Astrocyte of the spinal cord (primary cell): ENCODE measurements at regions not wholly inside any gene's neighbourhood (a gene's known extent, or its start where the extent isn't known, plus 50 kb on each side); places are given as distances from the start of the nearest gene placed in this dataset.
A peak's percentile ranks its signal among the peaks of the same experiment; 100 is the strongest.

Source experiments
- DNase-seq: peaks from one replicate; pipeline ENCODE4 v3.0.0; 2011; ENCODE audit warnings: low read depth, low spot score
- H3K4me3 ChIP-seq: 2 replicates; pipeline ENCODE4 v1.5.1; 2011; ENCODE audit warnings: low read depth, mild to moderate bottlenecking, low read length, moderate library complexity
- CTCF ChIP-seq: IDR thresholded peaks from 2 replicates; pipeline ENCODE4 v1.5.1; 2012; ENCODE audit warnings: low read depth, mild to moderate bottlenecking, low read length, inconsistent platforms
- in situ Hi-C: cut with HindIII; loops from 2 replicates; pipeline ENCODE4 v1.10.0; 2017; ENCODE audit warnings: low sequenced_read_pairs

GRCh38 chr3:180402471-180403073 lies 199.4 kb upstream of the TTC14 start:
- no peak for DNase-seq
- H3K4me3 ChIP-seq, result no peak overlapping the region
- TF ChIP-seq CTCF, result no peak
- in situ Hi-C loops, result no loop called here

GRCh38 chr3:180403156-180403555 lies 198.8 kb upstream of the TTC14 start:
- in situ Hi-C loops, result no loop called here
- H3K4me3 ChIP-seq, result no peak overlapping the region
- TF ChIP-seq CTCF, result no peak
- DNase-seq, result no peak

- peak; percentile 58 for DNase-seq
- TF ChIP-seq CTCF, result no peak
- H3K4me3 ChIP-seq, result no peak overlapping the region
- in situ Hi-C loops, result no loop called here
Observed at GRCh38 chr3:180408654-180409053, 193.3 kb upstream of the TTC14 start.

- in situ Hi-C loops, result no loop called here
- no peak for DNase-seq
- no peak for TF ChIP-seq CTCF
- no peak overlapping the region for H3K4me3 ChIP-seq
Observed at GRCh38 chr3:180409170-180409569, 192.8 kb upstream of the TTC14 start.

GRCh38 chr3:180409883-180410282 lies 192.1 kb upstream of the TTC14 start:
- in situ Hi-C loops, result no loop called here
- TF ChIP-seq CTCF, result no peak
- H3K4me3 ChIP-seq, result no peak overlapping the region
- no peak for DNase-seq

- no peak overlapping the region for H3K4me3 ChIP-seq
- in situ Hi-C loops, result no loop called here
- no peak for DNase-seq
- TF ChIP-seq CTCF, result no peak
Observed at GRCh38 chr3:180414157-180414556, 187.8 kb upstream of the TTC14 start.
